ENCODE measurements at regions not wholly inside any gene's neighbourhood (a gene's known extent, or its start where the extent isn't known, plus 50 kb on each side); places are given as distances from the start of the nearest gene placed in this dataset.

DNA sequence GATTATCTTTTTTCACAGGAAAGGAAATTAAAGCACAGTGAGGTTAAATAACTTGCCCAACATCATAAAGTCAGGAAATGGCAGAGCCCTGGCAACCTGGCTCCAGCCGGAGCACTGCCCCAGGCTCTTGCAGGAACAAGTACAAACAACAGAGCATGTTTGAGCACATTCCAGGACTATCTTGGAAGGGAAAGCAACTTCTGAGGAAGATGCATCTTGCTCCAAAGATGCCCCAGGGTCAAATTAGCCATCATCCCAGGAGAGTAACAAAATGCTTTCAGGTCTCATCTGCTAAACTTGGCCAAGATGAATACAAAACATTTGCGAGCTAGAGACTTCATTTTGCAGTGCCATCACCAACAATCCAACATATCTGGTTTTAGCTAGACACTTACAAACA, 162.4 kb upstream of the LRRN1 start:
- intact Hi-C loops (cut with DNase I, micrococcal nuclease): no loop called here
- no peak for ATAC-seq
- no peak for DNase-seq

DNA sequence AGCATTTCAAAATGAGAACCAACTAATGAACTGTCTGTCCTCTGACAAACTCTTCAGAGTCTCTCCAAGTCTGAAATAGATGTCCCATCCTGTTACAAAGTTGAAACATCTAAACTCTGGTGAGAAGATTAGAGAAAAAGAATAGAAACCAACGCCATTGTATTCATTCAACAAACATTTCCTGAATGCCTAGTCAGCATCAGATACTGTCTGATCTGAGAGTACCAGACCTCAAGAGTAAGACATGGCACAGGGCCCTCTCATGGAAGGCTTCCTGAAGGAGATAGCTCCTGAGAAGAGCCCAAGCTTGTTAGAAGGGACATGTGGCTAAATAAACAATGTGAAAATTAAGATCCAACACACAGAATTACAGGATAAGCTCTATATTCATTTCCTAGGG, 164.1 kb upstream of the LRRN1 start:
- no peak for DNase-seq
- ATAC-seq: no peak
- intact Hi-C loops (cut with DNase I, micrococcal nuclease): no loop called here

DNA sequence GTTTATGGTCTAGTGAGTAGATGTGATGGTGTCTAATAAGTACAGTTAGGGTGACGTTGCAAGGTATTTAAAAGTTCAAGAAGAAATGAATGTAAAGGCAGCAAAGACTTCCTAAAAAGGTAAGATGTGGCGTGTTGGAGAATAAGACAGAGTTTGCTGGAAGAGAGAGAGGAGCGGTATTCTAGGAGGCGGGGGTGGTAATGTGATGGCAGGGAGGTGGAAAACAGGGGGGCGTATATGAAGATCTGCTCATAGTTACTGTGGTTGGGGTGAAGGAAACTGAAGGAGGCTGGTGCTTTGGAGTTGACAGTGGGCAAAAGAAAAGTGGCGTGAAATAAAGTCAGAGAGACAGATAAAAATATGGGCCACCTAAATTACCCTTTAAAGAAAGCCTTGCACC, 164.9 kb upstream of the LRRN1 start:
- intact Hi-C loops (cut with DNase I, micrococcal nuclease): no loop called here
- ATAC-seq: no peak

GRCh38 chr3:3633761-3634160, 165.5 kb upstream of the LRRN1 start:
- intact Hi-C loops (cut with DNase I, micrococcal nuclease): no loop called here
- ATAC-seq (no peak), DNase-seq (no peak)

More for the DNA sequence above, 164.9 kb upstream of the LRRN1 start:
- no peak for DNase-seq

DNA sequence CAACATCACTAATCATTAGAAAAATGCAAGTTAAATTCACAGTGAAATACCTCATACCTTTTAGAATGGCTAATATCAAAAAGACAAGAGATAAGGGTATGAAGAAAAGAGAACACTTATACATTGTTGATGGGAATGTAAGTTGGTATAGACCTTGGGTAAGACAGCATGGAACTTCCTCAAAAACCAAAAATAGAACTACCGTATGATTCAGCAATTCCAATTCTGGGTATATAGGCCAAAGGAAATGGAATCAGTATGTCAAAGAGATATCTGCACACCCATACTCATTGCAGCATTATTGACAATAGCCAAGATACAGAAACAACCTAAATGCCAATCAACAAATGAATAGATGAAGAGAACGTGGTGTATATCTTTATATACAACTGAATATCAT, 166.8 kb upstream of the LRRN1 start:
- intact Hi-C loops (cut with DNase I, micrococcal nuclease): no loop called here
- ATAC-seq (no peak), DNase-seq (no peak)

DNA sequence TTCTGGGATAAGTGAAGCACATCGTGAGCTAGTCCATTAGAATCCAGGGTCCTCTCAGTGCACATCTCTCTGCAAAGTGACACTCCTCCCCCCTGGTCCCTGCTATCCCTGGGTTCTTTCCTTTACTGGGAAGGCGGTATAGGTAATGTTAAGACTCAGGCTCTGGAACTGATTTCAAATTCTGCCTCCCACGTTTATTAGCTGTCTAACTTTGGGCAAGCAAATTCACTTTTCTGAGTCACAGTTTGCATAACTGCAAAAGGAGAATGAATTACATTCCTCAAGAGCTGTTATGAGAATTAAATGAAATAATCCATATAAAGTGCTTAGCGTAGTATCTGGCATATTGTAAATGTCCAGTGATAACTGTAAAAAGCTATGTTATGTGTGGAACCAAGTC, 168.1 kb upstream of the LRRN1 start:
- intact Hi-C loops (cut with DNase I, micrococcal nuclease): no loop called here
- no peak for ATAC-seq

GRCh38 chr3:3629911-3630310, 169.3 kb upstream of the LRRN1 start:
- intact Hi-C loops (cut with DNase I, micrococcal nuclease): no loop called here
- DNase-seq (no peak), ATAC-seq (no peak)

More for the DNA sequence above, 168.1 kb upstream of the LRRN1 start:
- no peak for DNase-seq

DNA sequence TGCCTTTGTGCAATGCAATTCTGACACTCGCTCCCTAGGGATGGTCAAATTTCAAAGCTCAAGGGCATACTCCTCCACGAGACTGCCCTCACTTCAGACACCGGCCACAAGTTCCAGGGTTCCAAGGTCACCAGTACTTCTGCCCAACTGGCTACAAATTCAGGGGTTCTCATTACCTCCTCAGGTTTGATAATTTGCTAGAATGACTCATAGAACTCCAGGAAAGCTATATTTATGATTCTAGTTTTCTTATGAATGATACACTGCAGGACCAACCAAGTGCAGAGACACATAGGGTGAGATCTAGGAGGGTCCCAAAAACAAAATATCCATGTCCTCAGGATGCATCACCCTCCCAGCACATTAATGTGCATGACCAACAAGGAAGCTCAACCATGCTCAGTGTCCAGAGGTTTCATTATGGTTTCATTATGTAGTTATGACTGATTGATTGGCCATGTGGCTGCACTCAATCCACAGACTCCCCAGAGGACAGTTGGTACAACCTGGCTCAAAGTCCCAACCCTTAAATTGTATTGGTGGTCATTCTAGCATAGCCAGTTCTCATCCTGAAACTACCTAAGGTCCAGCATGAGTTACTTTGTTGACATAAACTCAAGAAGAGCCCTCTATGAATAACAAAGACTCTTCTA, 170.4 kb upstream of the LRRN1 start:
- intact Hi-C loops (cut with DNase I, micrococcal nuclease): no loop called here
- DNase-seq (no peak), ATAC-seq (no peak)

- DNase-seq (no peak), ATAC-seq (no peak)
- intact Hi-C loops (cut with DNase I, micrococcal nuclease): no loop called here
These were observed 172.1 kb upstream of the LRRN1 start for GRCh38 chr3:3627114-3627513.

DNA sequence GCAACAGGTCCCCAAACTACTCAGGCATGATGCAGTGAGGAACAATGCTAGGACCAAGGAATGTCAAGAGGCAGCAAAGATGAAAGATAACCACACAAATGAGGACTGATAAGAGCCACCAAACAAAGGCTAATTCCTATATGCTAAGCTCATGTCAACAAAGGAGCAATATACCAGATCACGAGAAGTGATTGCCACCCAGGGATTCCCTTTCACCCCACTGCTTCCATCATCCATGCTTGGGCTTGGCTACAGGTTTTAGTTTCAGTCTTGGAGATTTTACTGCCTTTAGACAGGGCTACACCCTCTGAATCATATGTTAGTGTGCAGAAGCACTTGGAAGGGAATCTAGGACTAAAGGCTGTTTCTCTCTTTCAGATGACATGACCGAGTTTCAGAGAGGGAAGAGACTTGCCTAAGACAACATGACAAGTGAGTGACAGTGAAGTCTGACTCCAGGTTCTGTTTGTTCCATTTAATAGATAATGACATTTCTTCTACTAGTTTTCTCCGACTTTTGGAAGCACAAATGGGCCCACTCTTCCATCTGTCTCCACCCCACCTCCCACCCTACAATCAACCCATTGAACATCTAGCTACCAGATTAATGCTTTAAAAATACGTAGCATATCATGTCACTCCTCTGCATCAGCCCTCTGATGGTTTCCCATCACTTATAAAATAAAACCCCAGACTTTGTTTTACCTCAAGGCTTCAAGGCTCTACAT, 173.5 kb upstream of the LRRN1 start:
- intact Hi-C loops (cut with DNase I, micrococcal nuclease): no loop called here
- peak in 1 of 2 donors; percentile 27 for DNase-seq

GRCh38 chr3:3619815-3620214, 179.4 kb upstream of the LRRN1 start:
- intact Hi-C loops (cut with DNase I, micrococcal nuclease): no loop called here
- DNase-seq (no peak), ATAC-seq (no peak)

More for the DNA sequence above, 173.5 kb upstream of the LRRN1 start:
- peak; percentile 94 for ATAC-seq

- intact Hi-C loops (cut with DNase I, micrococcal nuclease): no loop called here
- ATAC-seq (no peak), DNase-seq (no peak)
These were observed 180.6 kb upstream of the LRRN1 start for GRCh38 chr3:3618623-3619022.

DNA sequence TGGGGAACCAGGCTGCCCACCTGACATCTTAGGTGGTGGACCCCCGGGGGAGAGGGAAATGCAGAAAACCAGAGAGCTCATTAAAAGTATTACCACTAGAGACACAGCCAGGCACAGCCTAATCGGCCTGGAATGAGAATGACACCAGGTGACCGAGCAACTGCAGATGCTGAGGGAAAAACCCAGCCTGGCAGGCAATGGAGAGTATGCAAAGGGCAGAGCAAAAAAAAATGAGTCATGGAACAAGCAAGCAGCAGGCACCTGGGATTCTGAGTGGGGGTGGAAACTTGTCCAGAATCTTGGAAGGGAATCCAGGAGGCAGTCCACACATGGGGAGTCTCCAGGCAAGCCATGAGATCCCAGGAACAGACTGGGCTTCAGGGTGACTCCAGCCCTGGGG, 183.7 kb upstream of the LRRN1 start:
- ATAC-seq: no peak
- no peak for DNase-seq
- intact Hi-C loops (cut with DNase I, micrococcal nuclease): no loop called here

GRCh38 chr3:3610581-3611298, 188.5 kb upstream of the LRRN1 start:
- DNase-seq (no peak), ATAC-seq (no peak)
- intact Hi-C loops (cut with DNase I, micrococcal nuclease): no loop called here

DNA sequence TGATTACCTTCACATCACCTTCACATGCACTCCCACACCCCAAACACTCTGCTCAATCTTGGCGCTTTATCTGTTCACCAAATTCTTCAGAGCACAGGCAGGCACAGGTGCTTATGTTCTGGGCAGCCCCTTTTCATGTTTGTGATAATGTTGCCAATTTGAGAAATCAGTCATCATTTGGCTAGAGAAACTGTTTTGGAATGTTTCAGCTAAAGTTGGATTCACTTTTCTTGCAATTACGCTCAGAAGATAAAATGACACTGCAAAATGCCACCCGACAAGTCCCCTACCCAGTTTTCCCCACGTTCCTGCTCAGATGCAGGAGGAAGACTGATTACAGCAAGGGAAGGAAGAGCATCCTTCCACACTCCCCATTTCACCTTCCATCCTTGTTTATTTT, 192.9 kb upstream of the LRRN1 start:
- ATAC-seq (no peak), DNase-seq (no peak)
- intact Hi-C loops (cut with DNase I, micrococcal nuclease): no loop called here

- DNase-seq (no peak), ATAC-seq (no peak)
- intact Hi-C loops (cut with DNase I, micrococcal nuclease): no loop called here
These were observed 194.0 kb upstream of the LRRN1 start for GRCh38 chr3:3605226-3605625.

DNA sequence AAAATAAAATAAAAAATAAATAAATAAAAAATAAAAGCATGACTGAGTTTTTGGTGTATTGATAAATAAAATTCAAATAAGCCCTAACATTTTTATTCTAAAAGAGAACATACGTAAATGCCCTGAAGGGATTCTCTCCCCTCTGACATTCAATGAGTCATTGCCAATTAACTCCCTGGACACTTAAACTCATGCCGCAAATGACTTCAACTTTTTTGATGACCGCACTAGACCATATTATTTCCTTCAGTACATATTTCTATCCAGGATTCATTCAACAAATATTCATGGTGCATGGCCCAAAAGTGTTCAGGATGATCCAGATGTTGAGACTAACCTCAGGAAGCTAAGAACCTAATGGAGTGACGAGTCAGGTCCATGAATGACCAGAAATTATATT, 195.9 kb upstream of the LRRN1 start:
- intact Hi-C loops (cut with DNase I, micrococcal nuclease): no loop called here
- ATAC-seq (no peak), DNase-seq (no peak)

- ATAC-seq: no peak
- intact Hi-C loops (cut with DNase I, micrococcal nuclease): no loop called here
- no peak for DNase-seq
These were observed 198.4 kb upstream of the LRRN1 start for GRCh38 chr3:3600665-3601340.

- intact Hi-C loops (cut with DNase I, micrococcal nuclease): no loop called here
- ATAC-seq: no peak
- DNase-seq: no peak
These were observed 200.2 kb upstream of the LRRN1 start for GRCh38 chr3:3599016-3599415.

DNA sequence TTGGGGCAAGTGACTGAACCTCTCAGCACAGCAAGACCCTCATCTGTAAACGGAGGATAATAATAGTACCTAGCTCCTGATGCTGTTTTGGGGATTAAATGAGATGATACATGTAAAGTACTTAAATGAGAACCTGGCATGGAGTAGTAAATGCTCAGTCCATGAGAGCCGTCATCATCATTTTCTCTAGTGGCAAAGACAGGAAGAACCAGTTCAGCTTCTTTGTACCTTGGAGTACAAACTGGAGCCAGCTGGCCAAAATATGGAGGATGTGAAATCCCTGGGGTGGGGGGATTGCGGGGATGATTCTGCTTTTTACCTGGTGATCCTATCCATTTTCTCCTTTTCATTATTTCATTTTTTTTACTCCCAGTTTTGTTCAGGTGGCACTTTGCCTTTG, 204.2 kb upstream of the LRRN1 start:
- intact Hi-C loops (cut with DNase I, micrococcal nuclease): no loop called here
- ATAC-seq (no peak), DNase-seq (no peak)

Data from left colon (tissue), 2 donors.